HepG2 (cell line): ENCODE measurements at regions not wholly inside any gene's neighbourhood (a gene's known extent, or its start where the extent isn't known, plus 50 kb on each side); places are given as distances from the start of the nearest gene placed in this dataset.

Source experiments
- SMYD3 ChIP-seq: sonication (generic); formaldehyde crosslinking; IDR thresholded peaks from 2 replicates; pipeline ENCODE4 v1.8.1; 2023; ENCODE audit warnings: mild to moderate bottlenecking, missing genetic modification reagents
- ZNF337 ChIP-seq: sonication (generic); formaldehyde crosslinking; IDR thresholded peaks from 2 replicates; pipeline ENCODE4 v1.5.1; 2020; ENCODE audit warnings: missing genetic modification reagents, low read depth, mild to moderate bottlenecking, borderline replicate concordance
- ZZZ3 ChIP-seq: sonication (generic); formaldehyde crosslinking; IDR thresholded peaks from 2 replicates; pipeline ENCODE4 v1.4.0; 2020; ENCODE audit warnings: missing genetic modification reagents, mild to moderate bottlenecking, borderline replicate concordance
- TF ChIP-seq, protein P1 (sequence below): sonication (generic); formaldehyde crosslinking; conservative IDR thresholded peaks from 2 replicates; pipeline ENCODE4 v1.4.0; 2020; ENCODE audit warnings: missing genetic modification reagents
- TF ChIP-seq, protein P2 (sequence below): sonication (generic); formaldehyde crosslinking; IDR thresholded peaks from 2 replicates; pipeline ENCODE4 v1.5.1; 2020; ENCODE audit warnings: missing genetic modification reagents, mild to moderate bottlenecking, borderline replicate concordance
- TF ChIP-seq, protein P3 (sequence below): sonication (generic); formaldehyde crosslinking; IDR thresholded peaks from 2 replicates; pipeline ENCODE4 v1.4.0; 2020; ENCODE audit warnings: missing genetic modification reagents, borderline replicate concordance
- TF ChIP-seq, protein P4 (sequence below), 2 experiments: IDR thresholded peaks; 2 replicates each; pipeline ENCODE4 v1.6.1; 2011 to 2012; ENCODE audit warnings: low read length in 2 of 2, borderline replicate concordance in 1 of 2, low read depth in 1 of 2, mild to moderate bottlenecking in 1 of 2, moderate library complexity in 1 of 2

DNA sequence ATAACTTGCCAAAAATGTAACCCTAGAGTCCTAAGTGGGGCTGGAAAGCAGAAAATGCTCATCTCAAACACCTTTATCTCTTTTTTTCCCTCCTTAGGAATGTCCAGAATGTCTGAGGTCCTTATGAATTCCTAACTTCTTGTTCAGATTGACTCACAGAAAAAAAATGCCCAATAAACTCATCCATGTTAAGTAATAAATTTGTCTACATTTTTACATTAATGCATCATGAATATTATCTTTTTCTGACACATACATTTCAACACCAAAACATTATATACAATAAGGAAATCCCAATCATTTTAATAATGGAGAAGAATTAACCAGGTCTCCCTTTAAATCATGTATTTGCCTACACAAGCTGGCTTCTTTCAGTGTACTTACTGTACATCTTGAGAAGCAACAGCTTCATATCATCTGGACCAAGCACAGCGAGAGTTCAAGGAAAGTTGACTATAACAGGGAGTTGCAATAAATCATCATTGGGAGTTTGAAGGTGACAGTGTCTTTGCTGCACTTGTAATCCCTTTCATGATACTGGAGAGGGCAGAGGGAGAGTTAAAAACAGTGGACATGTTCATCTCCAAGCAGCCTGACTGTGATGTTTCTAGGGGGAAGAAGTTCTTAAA lies 565.2 kb downstream of the LTN1 start (continued):
- TF ChIP-seq ZNF337 (CRISPR knock-in tag), result no peak
- TF ChIP-seq ZZZ3, result no peak
- TF ChIP-seq, protein P1, sequence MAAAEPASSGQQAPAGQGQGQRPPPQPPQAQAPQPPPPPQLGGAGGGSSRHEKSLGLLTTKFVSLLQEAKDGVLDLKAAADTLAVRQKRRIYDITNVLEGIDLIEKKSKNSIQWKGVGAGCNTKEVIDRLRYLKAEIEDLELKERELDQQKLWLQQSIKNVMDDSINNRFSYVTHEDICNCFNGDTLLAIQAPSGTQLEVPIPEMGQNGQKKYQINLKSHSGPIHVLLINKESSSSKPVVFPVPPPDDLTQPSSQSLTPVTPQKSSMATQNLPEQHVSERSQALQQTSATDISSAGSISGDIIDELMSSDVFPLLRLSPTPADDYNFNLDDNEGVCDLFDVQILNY (CRISPR knock-in tag), result no peak
- TF ChIP-seq, protein P2, sequence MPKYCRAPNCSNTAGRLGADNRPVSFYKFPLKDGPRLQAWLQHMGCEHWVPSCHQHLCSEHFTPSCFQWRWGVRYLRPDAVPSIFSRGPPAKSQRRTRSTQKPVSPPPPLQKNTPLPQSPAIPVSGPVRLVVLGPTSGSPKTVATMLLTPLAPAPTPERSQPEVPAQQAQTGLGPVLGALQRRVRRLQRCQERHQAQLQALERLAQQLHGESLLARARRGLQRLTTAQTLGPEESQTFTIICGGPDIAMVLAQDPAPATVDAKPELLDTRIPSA (CRISPR knock-in tag), result no peak
- TF ChIP-seq SMYD3 (CRISPR knock-in tag), result no peak
- TF ChIP-seq, protein P3, sequence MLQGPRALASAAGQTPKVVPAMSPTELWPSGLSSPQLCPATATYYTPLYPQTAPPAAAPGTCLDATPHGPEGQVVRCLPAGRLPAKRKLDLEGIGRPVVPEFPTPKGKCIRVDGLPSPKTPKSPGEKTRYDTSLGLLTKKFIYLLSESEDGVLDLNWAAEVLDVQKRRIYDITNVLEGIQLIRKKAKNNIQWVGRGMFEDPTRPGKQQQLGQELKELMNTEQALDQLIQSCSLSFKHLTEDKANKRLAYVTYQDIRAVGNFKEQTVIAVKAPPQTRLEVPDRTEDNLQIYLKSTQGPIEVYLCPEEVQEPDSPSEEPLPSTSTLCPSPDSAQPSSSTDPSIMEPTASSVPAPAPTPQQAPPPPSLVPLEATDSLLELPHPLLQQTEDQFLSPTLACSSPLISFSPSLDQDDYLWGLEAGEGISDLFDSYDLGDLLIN, result no peak
- TF ChIP-seq, protein P4, sequence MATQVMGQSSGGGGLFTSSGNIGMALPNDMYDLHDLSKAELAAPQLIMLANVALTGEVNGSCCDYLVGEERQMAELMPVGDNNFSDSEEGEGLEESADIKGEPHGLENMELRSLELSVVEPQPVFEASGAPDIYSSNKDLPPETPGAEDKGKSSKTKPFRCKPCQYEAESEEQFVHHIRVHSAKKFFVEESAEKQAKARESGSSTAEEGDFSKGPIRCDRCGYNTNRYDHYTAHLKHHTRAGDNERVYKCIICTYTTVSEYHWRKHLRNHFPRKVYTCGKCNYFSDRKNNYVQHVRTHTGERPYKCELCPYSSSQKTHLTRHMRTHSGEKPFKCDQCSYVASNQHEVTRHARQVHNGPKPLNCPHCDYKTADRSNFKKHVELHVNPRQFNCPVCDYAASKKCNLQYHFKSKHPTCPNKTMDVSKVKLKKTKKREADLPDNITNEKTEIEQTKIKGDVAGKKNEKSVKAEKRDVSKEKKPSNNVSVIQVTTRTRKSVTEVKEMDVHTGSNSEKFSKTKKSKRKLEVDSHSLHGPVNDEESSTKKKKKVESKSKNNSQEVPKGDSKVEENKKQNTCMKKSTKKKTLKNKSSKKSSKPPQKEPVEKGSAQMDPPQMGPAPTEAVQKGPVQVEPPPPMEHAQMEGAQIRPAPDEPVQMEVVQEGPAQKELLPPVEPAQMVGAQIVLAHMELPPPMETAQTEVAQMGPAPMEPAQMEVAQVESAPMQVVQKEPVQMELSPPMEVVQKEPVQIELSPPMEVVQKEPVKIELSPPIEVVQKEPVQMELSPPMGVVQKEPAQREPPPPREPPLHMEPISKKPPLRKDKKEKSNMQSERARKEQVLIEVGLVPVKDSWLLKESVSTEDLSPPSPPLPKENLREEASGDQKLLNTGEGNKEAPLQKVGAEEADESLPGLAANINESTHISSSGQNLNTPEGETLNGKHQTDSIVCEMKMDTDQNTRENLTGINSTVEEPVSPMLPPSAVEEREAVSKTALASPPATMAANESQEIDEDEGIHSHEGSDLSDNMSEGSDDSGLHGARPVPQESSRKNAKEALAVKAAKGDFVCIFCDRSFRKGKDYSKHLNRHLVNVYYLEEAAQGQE (IDR thresholded peaks at IDR 0.05; ENCODE audit: borderline replicate concordance in 1 of 2, low read depth in 1 of 2, low read length in 2 of 2), result no peak
